ENCODE measurements at regions not wholly inside any gene's neighbourhood (a gene's known extent, or its start where the extent isn't known, plus 50 kb on each side); places are given as distances from the start of the nearest gene placed in this dataset.

GRCh38 chr5:2532809-2533208 lies 218.7 kb downstream of the IRX2 start:
- Histone ChIP-seq H3F3A (ENCODE audit: low read depth) (no peaks in the 10 kb centered on the region), H3K27me3 (ENCODE audit: insufficient read depth, low read length, poor library complexity, severe bottlenecking) (no peaks in the 10 kb centered on the region), H3K79me2 (ENCODE audit: insufficient read depth, low read length) (no peaks in the 10 kb centered on the region), H3K4me1 (ENCODE audit: insufficient read depth, low read length, poor library complexity, severe bottlenecking) (no peaks in the 10 kb centered on the region), H3K4me2 (ENCODE audit: low read depth, low read length, poor library complexity, severe bottlenecking) (no peak overlapping the region), H3K9me2 (replicated peaks; ENCODE audit: low read depth, low read length) (no peaks in the 10 kb centered on the region), H3K36me3 (ENCODE audit: insufficient read depth, low read length) (no peaks in the 10 kb centered on the region), H2AFZ (ENCODE audit: low read length) (no peak overlapping the region), H4K20me1 (ENCODE audit: insufficient read depth, low read length, poor library complexity, severe bottlenecking) (no peaks in the 10 kb centered on the region), H3K9me3 (ENCODE audit: insufficient read depth, low read depth, low read length) (peaks cover 13% of the 10 kb centered on the region; the same call in 1 of the 2 replicates), H3K9ac (ENCODE audit: low read depth, low read length, poor library complexity, severe bottlenecking) (no peak overlapping the region), H3K4me3 (ENCODE audit: low read length, poor library complexity, severe bottlenecking) (no peak overlapping the region)
- TF ChIP-seq EZH2phosphoT487 (IDR thresholded peaks at IDR 0.05; ENCODE audit: borderline replicate concordance) (no peak), CTCF (conservative IDR thresholded peaks at IDR 0.05; ENCODE audit: low read length) (no peak)

- Histone ChIP-seq H3F3A (ENCODE audit: low read depth) (no peaks in the 10 kb centered on the region), H3K9ac (ENCODE audit: low read depth, low read length, poor library complexity, severe bottlenecking) (no peak overlapping the region), H3K36me3 (ENCODE audit: insufficient read depth, low read length) (no peaks in the 10 kb centered on the region), H3K4me2 (ENCODE audit: low read depth, low read length, poor library complexity, severe bottlenecking) (no peak overlapping the region), H2AFZ (ENCODE audit: low read length) (no peak overlapping the region), H3K4me1 (ENCODE audit: insufficient read depth, low read length, poor library complexity, severe bottlenecking) (no peaks in the 10 kb centered on the region), H3K4me3 (ENCODE audit: low read length, poor library complexity, severe bottlenecking) (no peak overlapping the region), H3K79me2 (ENCODE audit: insufficient read depth, low read length) (no peaks in the 10 kb centered on the region), H3K27me3 (ENCODE audit: insufficient read depth, low read length, poor library complexity, severe bottlenecking) (no peaks in the 10 kb centered on the region), H4K20me1 (ENCODE audit: insufficient read depth, low read length, poor library complexity, severe bottlenecking) (no peaks in the 10 kb centered on the region), H3K9me2 (replicated peaks; ENCODE audit: low read depth, low read length) (no peaks in the 10 kb centered on the region), H3K9me3 (ENCODE audit: insufficient read depth, low read depth, low read length) (peaks cover 22% of the 10 kb centered on the region; the same call in 1 of the 2 replicates)
- TF ChIP-seq EZH2phosphoT487 (IDR thresholded peaks at IDR 0.05; ENCODE audit: borderline replicate concordance) (no peak), CTCF (conservative IDR thresholded peaks at IDR 0.05; ENCODE audit: low read length) (no peak)
These were observed 220.2 kb downstream of the IRX2 start for GRCh38 chr5:2531318-2531717.

- Histone ChIP-seq H3K79me2 (ENCODE audit: insufficient read depth, low read length) (no peaks in the 10 kb centered on the region), H3K4me1 (ENCODE audit: insufficient read depth, low read length, poor library complexity, severe bottlenecking) (no peaks in the 10 kb centered on the region), H3K4me2 (ENCODE audit: low read depth, low read length, poor library complexity, severe bottlenecking) (no peak overlapping the region), H3K4me3 (ENCODE audit: low read length, poor library complexity, severe bottlenecking) (no peak overlapping the region), H3K27me3 (ENCODE audit: insufficient read depth, low read length, poor library complexity, severe bottlenecking) (no peaks in the 10 kb centered on the region), H3F3A (ENCODE audit: low read depth) (no peaks in the 10 kb centered on the region), H2AFZ (ENCODE audit: low read length) (no peak overlapping the region), H3K36me3 (ENCODE audit: insufficient read depth, low read length) (no peaks in the 10 kb centered on the region), H3K9ac (ENCODE audit: low read depth, low read length, poor library complexity, severe bottlenecking) (no peak overlapping the region), H4K20me1 (ENCODE audit: insufficient read depth, low read length, poor library complexity, severe bottlenecking) (no peaks in the 10 kb centered on the region), H3K9me3 (ENCODE audit: insufficient read depth, low read depth, low read length) (peaks cover 28% of the 10 kb centered on the region; the same call in 1 of the 2 replicates), H3K9me2 (replicated peaks; ENCODE audit: low read depth, low read length) (no peaks in the 10 kb centered on the region)
- TF ChIP-seq EZH2phosphoT487 (IDR thresholded peaks at IDR 0.05; ENCODE audit: borderline replicate concordance) (no peak), CTCF (conservative IDR thresholded peaks at IDR 0.05; ENCODE audit: low read length) (no peak)
These were observed 220.9 kb downstream of the IRX2 start for GRCh38 chr5:2530609-2531008.

All from Loucy (cell line).